Stimulated activated CD4-positive, alpha-beta T cell treated with anti-CD3 and anti-CD28 coated beads, Interleukin-2, amount 100 ng/mL, for 48 hours (primary cell): ENCODE measurements at regions not wholly inside any gene's neighbourhood (a gene's known extent, or its start where the extent isn't known, plus 50 kb on each side); places are given as distances from the start of the nearest gene placed in this dataset.

Experiments used
- DNase-seq, 2 donors: peaks; one replicate each; pipeline ENCODE4 v3.0.0-alpha.2; 2020

- no peak for DNase-seq
Observed at GRCh38 chr20:20875716-20876115, 163.3 kb upstream of the RALGAPA2 start.

- no peak for DNase-seq
Observed at GRCh38 chr20:20872428-20872827, 160.0 kb upstream of the RALGAPA2 start.

GRCh38 chr20:20869161-20869775 is 156.8 kb upstream of the RALGAPA2 start:
- no peak for DNase-seq

- DNase-seq: no peak
Observed at GRCh38 chr20:20864351-20865096, 152.1 kb upstream of the RALGAPA2 start.

- peak; percentile 93 to 96 for DNase-seq
Observed at GRCh38 chr20:20860078-20860806, 147.8 kb upstream of the RALGAPA2 start.

GRCh38 chr20:20859510-20859909 is 147.1 kb upstream of the RALGAPA2 start:
- no peak for DNase-seq

GRCh38 chr20:20856956-20857355 is 144.5 kb upstream of the RALGAPA2 start:
- no peak for DNase-seq

GRCh38 chr20:20856306-20856705 is 143.9 kb upstream of the RALGAPA2 start:
- DNase-seq: no peak

GRCh38 chr20:20851385-20851784 is 138.9 kb upstream of the RALGAPA2 start:
- no peak for DNase-seq

DNA sequence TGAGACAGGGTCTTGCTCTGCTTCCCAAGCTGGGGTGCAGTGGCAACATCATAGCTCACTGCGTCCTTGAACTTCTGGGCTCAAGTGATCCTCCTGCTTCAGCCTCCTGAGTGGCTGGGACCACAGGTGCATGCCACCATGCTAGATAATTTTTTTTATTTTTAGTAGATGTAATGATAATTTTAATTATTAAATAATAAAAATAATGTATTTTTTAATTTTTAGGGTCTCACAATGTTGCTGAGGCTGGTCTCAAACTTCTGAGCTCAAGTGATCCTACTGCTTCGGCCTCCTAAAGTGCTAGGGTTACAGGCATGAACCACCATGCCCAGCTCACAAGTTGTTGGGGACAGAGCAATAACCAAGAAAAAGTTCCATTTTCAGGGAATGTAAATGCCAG is 138.0 kb upstream of the RALGAPA2 start:
- DNase-seq: no peak

- DNase-seq: no peak
Observed at GRCh38 chr20:20849161-20849560, 136.7 kb upstream of the RALGAPA2 start.

GRCh38 chr20:20847814-20848213 is 135.4 kb upstream of the RALGAPA2 start:
- no peak for DNase-seq

DNA sequence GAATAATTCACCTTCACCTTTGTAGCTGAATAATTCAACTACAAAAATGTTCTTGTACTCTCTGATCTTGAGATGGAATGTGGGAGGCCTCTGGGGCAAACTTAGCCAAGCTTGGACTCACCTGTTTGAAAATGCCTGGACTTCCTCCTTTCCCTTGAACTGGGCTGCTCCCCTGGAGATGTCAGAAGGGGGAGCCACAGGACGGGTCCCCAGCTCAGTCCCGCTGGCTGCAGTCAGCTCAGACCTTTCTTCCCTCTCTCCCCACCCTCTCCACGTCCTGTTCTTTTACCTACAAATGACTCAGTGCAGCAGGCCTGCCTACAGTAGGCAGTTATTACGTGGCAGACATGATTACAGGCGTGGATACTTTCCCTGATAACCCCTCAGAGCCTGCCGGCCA is 131.5 kb upstream of the RALGAPA2 start:
- no peak for DNase-seq

- DNase-seq: no peak
Observed at GRCh38 chr20:20839771-20840170, 127.3 kb upstream of the RALGAPA2 start.

DNA sequence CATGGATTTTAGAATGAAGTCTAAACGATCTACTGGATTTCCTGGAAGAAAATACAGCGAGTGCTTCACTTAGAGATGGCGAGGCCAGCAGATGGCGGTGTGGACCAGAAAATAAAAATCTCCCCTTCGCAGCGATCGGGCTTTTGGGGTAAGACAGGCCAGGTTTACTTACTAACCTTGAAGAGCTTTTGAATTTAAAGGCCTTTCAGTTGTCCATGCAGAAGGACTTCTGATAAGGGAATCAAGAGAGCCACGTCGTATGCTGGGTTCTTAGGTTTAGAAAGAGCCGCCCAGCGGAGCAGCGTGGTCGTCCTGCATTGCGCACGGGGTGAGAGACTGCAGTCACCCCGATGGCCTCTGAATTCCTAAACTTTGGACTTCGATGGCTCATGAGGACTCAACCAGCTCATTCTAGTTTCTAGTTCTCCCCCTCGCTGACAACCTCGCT is 125.2 kb upstream of the RALGAPA2 start:
- peak; percentile 25 to 29 for DNase-seq

- DNase-seq: no peak
Observed at GRCh38 chr20:20836836-20837235, 124.4 kb upstream of the RALGAPA2 start.

DNA sequence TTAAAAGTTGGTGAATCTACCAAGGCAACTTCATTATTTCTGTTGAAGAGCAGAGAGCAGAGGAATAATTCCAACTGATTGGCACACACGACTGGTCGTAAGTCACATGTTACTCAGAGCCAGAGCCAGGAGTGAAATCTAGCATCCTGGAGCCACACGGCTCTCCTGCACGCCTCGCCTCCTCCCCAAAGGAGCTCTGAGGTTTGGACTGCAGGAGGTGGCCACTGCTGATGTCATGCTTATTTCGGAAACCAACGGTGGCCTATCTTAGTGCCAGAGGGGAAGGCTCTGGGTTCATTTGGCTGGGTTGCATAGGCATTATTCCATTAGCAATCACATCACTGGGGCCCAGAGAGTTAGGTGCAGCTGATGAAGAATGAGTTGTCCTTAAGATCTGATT is 123.5 kb upstream of the RALGAPA2 start:
- DNase-seq: no peak

GRCh38 chr20:20834008-20834407 is 121.6 kb upstream of the RALGAPA2 start:
- DNase-seq: no peak

DNA sequence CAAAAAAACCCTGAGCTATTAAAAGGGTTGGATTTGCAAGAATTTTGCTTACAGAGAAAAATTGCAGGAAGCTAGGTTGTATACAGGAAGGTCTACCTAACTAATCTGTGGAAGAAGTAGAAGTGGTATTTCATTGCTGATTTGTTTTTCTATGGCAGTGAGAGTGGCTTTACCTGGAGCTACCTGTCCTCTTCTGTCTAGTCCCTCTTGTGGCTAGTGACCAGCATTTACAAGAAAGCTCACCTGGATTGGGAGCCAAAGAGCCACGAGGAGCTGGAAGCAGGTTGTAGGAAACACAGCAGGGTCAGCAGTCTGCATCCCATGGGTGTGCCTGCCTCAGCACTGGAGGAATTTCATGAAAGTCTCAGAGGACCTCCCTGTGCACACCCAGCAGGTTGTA is 120.3 kb upstream of the RALGAPA2 start:
- no peak for DNase-seq

GRCh38 chr20:20831794-20832193 is 119.3 kb upstream of the RALGAPA2 start:
- no peak for DNase-seq

DNA sequence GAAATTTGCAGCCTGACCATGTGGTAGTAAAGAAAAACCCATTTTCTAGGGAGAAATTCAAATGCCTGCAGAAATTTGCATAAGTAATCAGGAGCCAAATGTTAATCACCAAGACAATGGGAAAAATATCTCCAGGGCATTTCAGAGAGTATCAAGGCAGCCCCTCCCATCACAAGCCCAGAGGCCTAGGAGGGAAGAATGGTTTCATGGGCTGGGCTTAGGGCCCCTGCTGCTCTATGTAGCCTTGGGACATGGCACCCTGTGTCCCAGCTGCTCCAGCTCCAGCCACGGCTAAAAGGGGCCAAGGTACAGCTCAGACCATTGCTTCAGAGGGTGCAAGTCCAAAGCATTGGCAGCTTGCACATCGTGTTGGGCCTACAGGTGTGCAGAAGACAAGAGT is 117.2 kb upstream of the RALGAPA2 start:
- DNase-seq: no peak

DNA sequence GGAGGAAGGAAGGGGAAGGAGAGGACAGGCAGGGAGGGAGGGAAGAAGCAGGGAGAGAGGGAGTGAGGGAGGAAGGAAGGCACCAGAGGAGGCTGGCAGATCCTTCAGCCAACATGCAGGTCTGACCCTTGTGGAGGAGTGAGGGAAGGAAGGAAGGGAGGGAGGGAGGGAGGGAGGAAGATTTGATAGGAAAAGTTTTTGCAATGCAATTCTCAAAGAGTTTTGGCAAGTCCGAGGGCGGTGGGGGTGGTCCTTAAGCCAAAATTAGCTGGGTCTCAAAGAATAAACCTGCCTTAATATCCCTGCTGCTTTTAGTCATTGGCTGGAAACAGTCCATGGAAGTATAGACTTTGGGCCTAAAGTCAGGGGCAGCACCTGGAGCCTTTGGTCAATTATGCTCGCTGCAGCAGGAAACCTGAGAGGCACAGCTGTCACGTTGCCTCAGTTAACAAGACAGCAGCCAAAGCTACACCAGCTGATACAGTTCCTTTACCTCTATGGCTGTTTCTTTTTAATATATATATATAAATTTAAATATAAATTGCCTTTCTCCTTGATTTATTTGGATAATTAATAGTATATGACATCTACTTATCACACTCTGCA is 115.7 kb upstream of the RALGAPA2 start:
- DNase-seq: no peak

DNA sequence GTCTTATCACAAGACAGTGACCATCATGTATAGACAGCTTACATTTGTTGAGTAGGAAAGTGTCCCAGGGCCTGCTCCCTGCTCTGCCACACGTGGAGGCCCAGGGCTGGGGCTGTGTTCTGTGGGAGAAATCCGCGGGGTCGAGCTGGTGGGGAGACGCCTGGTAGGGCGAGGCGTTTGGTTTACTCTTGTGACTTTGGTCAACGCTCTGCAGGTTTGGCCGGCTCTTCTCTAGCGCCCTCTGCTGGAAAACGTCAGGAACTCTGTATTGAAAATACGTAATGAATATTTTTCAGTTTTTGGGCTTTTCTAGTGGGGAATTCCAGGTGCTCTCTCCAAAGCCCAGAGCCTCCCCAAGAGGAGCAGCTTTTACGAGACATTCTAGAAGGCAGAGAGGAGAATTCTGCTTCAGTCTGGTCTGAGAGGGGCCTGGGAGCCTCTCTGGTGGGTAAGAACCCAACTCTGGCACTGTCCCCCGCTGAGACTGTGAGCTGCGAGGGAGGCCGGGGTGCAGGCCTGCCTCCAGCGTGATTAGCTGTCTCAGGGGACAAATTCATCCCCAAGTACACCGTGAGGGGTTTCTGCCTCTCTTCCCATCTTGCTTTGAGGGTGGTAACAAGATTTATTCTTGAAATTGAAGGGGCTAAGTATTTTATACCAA is 112.6 kb upstream of the RALGAPA2 start:
- peak; percentile 59 to 62 for DNase-seq
